GM19468 (cell line): ENCODE measurements at regions not wholly inside any gene's neighbourhood (a gene's known extent, or its start where the extent isn't known, plus 50 kb on each side); places are given as distances from the start of the nearest gene placed in this dataset.
"Not testable (repeated sequence)": the region's sequence is repeated elsewhere in the genome, so short reads cannot be mapped to it uniquely, and the experiment has no call there.

ENCODE experiments used
- ATAC-seq: cut with Tn5 transposase; IDR thresholded peaks from one replicate; pipeline ENCODE4 v1.9.1; 2021; ENCODE audit warnings: mild to moderate bottlenecking, moderate library complexity, moderate number of reproducible peaks; ENCODE audit not compliant: unreplicated experiment; ENCODE audit errors: extremely low read depth

DNA sequence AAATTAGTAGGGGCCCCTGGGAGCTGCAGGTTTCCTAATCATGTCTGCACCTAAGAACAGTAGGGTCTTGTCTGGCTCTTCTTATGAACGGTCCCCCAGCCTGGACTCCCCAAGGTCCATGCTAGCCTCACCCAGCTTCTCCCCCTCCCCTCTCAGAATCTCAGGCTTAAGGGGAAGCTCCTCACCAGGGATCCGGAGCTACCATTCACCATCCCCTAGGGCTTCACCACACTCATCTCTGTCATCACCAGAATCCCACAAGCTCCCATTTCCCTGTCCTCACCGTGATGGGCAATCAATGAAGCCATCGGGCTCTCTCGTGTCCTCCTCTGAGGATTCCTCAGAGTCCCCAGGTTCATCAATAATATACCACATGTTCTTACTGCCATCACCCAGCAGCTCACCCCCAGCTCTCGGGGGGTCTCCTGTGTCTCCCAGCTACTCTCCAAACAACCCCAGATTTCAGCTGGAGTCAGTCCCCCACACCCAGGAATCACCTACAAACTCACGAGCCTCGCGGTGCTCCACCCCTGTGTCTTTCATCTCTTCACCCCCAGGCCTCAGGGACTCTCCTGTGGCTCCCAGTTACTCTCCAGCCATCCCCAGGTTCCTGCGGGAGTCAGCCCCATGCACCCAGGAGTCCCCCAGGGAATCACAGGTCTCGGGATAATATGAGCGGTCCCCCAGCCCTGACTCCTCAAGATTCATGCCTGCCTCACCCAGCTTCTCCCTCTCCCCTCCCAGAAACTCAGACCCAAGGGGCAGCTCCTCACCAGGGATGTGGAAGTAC is 335.6 kb downstream of the CWH43 start:
- ATAC-seq, result not testable (repeated sequence)

DNA sequence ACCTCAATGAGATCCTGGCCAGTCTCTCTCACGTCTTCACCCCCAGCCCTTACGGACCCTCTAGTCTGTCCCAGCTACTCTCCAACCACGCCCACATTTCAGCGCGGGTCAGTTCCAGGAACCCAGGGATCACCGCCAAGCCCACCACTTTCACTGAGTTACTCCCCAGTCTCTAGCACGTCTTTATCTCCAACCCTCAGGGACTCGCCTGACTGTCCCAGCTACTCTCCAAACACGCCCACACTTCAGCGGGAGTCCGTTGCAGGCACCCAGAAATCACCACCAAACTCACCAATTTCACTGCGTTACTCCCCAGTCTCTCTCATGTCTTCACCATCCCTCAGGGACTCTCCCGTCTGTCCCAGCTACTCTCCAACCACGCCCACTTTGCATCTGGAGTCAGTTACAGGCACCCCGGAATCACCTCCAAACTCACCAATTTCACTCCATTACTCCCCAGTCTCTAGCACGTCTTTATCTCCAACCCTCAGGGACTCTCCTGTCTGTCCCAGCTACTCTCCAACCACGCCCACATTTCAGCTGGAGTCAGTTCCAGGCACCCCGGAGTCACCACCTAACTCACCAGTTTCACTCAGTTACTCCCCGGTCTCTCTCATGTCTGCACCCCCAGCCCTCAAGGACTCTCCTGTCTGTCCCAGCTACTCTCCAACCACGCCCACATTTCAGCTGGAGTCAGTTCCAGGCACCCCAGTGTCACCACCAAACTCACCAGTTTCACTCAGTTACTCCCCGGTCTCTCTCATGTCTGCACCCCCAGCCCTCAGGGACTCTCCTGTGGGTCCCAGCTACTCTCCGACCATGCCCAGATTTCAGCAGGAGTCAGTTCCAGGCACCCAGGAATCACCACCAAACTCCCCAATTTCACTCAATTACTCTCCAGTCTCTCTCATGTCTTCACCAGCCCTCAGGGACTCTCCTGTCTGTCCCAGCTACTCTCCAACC is 336.8 kb downstream of the CWH43 start:
- ATAC-seq, result not testable (repeated sequence)

DNA sequence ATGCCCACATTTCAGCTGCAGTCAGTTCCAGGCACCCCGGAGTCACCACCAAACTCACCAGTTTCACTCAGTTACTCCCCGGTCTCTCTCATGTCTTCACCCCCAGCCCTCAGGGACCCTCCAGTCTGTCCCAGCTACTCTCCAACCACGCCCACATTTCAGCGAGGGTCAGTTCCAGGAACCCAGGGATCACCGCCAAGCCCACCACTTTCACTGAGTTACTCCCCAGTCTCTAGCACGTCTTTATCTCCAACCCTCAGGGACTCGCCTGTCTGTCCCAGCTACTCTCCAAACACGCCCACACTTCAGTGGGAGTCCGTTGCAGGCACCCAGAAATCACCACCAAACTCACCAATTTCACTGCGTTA is 337.5 kb downstream of the CWH43 start:
- ATAC-seq, result not testable (repeated sequence)
